ENCODE measurements at regions not wholly inside any gene's neighbourhood (a gene's known extent, or its start where the extent isn't known, plus 50 kb on each side); places are given as distances from the start of the nearest gene placed in this dataset.

DNA sequence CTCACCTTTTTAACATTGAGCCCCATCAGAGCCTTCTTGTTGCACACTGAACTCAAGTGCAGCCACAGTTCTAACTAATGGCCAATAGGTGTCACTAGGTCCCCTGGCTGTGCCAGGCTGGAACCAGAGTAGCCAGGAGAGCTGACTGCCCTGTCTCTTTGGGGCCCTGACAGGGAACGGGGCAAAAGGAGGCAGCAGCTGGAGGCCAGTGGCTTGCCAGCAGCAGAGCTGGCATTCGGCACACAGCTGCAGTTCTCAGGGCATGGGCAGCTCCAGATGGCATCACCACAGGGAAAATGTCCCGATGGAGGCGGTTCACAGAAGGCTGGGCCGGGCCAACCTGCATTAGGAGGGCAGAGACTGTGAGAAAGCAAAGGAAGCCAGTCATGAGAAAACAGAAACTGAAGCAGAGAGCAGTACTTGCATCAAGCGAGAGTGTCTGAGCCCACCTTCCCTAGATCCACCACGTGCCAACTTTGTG, 188.6 kb downstream of the FCRL5 start:
- H3K4me3 ChIP-seq (ENCODE audit: insufficient read length, low read depth) = no peak overlapping the region

DNA sequence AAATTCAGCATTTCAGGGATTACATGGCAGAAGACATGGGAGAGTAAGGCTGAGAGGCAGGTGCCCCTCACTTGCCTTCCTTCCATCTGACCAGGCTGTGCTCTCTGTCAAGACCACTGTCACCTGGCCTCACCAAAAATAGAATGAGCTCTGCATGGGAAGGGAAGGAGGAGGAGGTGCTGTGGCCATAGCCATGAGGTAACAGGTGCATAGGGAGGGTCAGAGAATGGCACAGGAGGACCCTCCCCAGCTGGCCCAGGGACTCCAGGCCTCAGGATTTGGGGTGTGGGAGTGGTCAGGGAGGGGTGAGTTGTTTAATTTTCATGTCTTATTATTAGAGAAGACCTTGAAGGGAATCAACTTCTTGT, 192.3 kb downstream of the FCRL5 start:
- Histone ChIP-seq H3K4me3 (ENCODE audit: insufficient read length, low read depth) (no peak overlapping the region), H3K9me3 (ENCODE audit: insufficient read depth, low read length) (0 out of 2 replicates have a peak, but pooled peaks cover 4% of the 10 kb centered on the region), H3K9ac (ENCODE audit: insufficient read length, low read depth) (no peak overlapping the region), H3K27me3 (ENCODE audit: insufficient read depth, insufficient read length) (no peaks in the 10 kb centered on the region), H3K36me3 (ENCODE audit: insufficient read depth, insufficient read length, low read length) (no peaks in the 10 kb centered on the region), H3K4me1 (ENCODE audit: insufficient read depth, insufficient read length) (no peaks in the 10 kb centered on the region)
- no peak for DNase-seq (ENCODE audit: low read depth, low spot score)
- TF ChIP-seq YY1 (IDR thresholded peaks at IDR 0.05; ENCODE audit: insufficient read depth, insufficient read length) (no peak), SUZ12 (IDR thresholded peaks at IDR 0.05; ENCODE audit: extremely low read depth, insufficient read depth, insufficient read length) (no peak), ZNF274 (IDR thresholded peaks at IDR 0.05; ENCODE audit: low read depth, low read length) (no peak)

More for the DNA sequence above, 188.6 kb downstream of the FCRL5 start:
- no peaks in the 10 kb centered on the region for H3K27me3 ChIP-seq (ENCODE audit: insufficient read depth, insufficient read length)
- no peaks in the 10 kb centered on the region for H3K4me1 ChIP-seq (ENCODE audit: insufficient read depth, insufficient read length)
- H3K36me3 ChIP-seq (ENCODE audit: insufficient read depth, insufficient read length, low read length) = no peaks in the 10 kb centered on the region
- H3K9me3 ChIP-seq (ENCODE audit: insufficient read depth, low read length) = 0 out of 2 replicates have a peak, but pooled peaks cover 4% of the 10 kb centered on the region
- DNase-seq (ENCODE audit: low read depth, low spot score) = peak; percentile 49
- H3K9ac ChIP-seq (ENCODE audit: insufficient read length, low read depth) = no peak overlapping the region
- TF ChIP-seq YY1 (IDR thresholded peaks at IDR 0.05; ENCODE audit: insufficient read depth, insufficient read length) = no peak
- TF ChIP-seq SUZ12 (IDR thresholded peaks at IDR 0.05; ENCODE audit: extremely low read depth, insufficient read depth, insufficient read length) = no peak
- no peak for TF ChIP-seq ZNF274 (IDR thresholded peaks at IDR 0.05; ENCODE audit: low read depth, low read length)

DNA sequence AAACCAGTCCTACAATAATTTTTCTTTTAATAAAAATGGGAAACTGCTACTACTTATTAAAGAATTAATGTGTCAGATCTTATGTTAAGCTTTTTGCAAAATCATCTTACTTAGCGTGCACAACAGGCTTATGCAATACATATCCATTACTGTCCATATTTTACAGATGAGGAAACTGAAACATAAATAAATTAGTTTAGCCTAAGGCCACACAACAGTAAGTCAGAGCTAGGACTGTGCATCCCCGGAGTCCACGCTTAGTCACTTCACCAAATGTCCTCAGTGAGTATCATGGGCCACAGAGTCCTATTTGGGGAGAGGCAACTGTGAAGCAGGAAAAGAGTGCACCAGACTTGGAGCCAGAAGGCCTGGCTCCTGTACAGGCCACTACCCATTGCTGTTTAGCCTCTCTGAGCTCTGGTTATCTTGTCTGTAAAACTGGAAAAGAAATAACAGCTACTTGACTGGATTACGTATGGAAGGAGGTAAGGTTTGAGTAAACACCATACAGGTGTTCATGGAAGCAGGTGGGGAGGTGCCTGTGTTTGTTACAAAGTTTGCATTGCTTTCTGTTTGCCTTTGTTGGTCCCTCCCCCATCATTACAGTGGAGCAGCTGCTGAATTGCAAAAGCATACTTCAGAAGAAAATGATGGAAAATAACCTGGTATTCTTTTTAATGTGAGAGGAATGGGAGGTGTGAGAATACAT, 192.8 kb downstream of the FCRL5 start:
- TF ChIP-seq ZNF274 (IDR thresholded peaks at IDR 0.05; ENCODE audit: low read depth, low read length) = no peak
- no peak for TF ChIP-seq YY1 (IDR thresholded peaks at IDR 0.05; ENCODE audit: insufficient read depth, insufficient read length)
- no peak for TF ChIP-seq SUZ12 (IDR thresholded peaks at IDR 0.05; ENCODE audit: extremely low read depth, insufficient read depth, insufficient read length)
- Histone ChIP-seq H3K4me1 (ENCODE audit: insufficient read depth, insufficient read length) (no peaks in the 10 kb centered on the region), H3K4me3 (ENCODE audit: insufficient read length, low read depth) (no peak overlapping the region), H3K27me3 (ENCODE audit: insufficient read depth, insufficient read length) (no peaks in the 10 kb centered on the region), H3K36me3 (ENCODE audit: insufficient read depth, insufficient read length, low read length) (no peaks in the 10 kb centered on the region), H3K9me3 (ENCODE audit: insufficient read depth, low read length) (0 out of 2 replicates have a peak, but pooled peaks cover 2% of the 10 kb centered on the region), H3K9ac (ENCODE audit: insufficient read length, low read depth) (no peak overlapping the region)
- no peak for DNase-seq (ENCODE audit: low read depth, low spot score)

DNA sequence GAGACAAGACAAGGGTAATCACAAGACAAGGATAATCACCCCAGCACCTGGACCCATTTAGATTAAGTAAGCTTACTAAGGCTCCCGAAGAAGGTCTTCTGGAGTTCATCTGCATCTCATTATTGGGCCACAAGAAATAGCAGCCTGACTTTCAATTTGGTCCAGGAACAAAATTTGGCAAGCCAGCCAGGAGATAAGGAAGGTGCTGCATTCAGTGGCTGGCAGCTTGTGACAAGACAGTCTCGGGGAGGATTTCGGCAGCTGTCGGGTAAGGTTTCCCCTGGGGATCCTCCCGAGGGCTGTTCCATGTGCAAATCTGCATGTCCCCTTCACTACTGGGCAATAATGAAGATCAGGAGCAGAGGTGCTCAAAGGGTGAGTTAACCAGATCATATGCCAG, 195.2 kb downstream of the FCRL5 start:
- no peaks in the 10 kb centered on the region for H3K4me1 ChIP-seq (ENCODE audit: insufficient read depth, insufficient read length)
- TF ChIP-seq SUZ12 (IDR thresholded peaks at IDR 0.05; ENCODE audit: extremely low read depth, insufficient read depth, insufficient read length) (no peak), YY1 (IDR thresholded peaks at IDR 0.05; ENCODE audit: insufficient read depth, insufficient read length) (no peak), ZNF274 (IDR thresholded peaks at IDR 0.05; ENCODE audit: low read depth, low read length) (no peak)
- no peak for DNase-seq (ENCODE audit: low read depth, low spot score)
- no peak overlapping the region for H3K4me3 ChIP-seq (ENCODE audit: insufficient read length, low read depth)
- no peaks in the 10 kb centered on the region for H3K9me3 ChIP-seq (ENCODE audit: insufficient read depth, low read length)
- no peak overlapping the region for H3K9ac ChIP-seq (ENCODE audit: insufficient read length, low read depth)
- no peaks in the 10 kb centered on the region for H3K36me3 ChIP-seq (ENCODE audit: insufficient read depth, insufficient read length, low read length)
- peaks cover 7% of the 10 kb centered on the region for H3K27me3 ChIP-seq (ENCODE audit: insufficient read depth, insufficient read length)

DNA sequence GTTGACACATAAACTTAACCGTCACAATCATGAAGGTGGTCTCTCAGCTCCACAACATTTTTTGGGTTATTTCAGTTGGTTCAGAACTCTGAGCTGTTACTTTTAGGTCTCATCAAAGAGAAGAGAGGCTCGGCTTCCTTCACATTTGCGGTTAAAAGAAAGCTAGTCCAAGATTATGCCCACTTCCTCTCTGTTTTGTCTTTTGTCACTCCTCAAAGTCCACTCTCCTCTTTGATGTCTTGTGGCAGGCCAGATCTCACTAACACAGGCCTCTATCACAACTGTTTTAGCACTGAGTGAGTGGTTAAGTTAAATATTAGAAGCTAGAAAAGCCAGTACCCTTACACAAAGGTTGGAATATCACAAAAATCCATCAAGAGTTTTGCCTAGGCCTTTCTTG, 195.7 kb downstream of the FCRL5 start:
- no peak overlapping the region for H3K4me3 ChIP-seq (ENCODE audit: insufficient read length, low read depth)
- no peak for DNase-seq (ENCODE audit: low read depth, low spot score)
- H3K9me3 ChIP-seq (ENCODE audit: insufficient read depth, low read length) = no peaks in the 10 kb centered on the region
- no peaks in the 10 kb centered on the region for H3K36me3 ChIP-seq (ENCODE audit: insufficient read depth, insufficient read length, low read length)
- H3K27me3 ChIP-seq (ENCODE audit: insufficient read depth, insufficient read length) = peaks cover 7% of the 10 kb centered on the region
- no peaks in the 10 kb centered on the region for H3K4me1 ChIP-seq (ENCODE audit: insufficient read depth, insufficient read length)
- TF ChIP-seq YY1 (IDR thresholded peaks at IDR 0.05; ENCODE audit: insufficient read depth, insufficient read length) (no peak), ZNF274 (IDR thresholded peaks at IDR 0.05; ENCODE audit: low read depth, low read length) (no peak), SUZ12 (IDR thresholded peaks at IDR 0.05; ENCODE audit: extremely low read depth, insufficient read depth, insufficient read length) (no peak)
- H3K9ac ChIP-seq (ENCODE audit: insufficient read length, low read depth) = no peak overlapping the region

DNA sequence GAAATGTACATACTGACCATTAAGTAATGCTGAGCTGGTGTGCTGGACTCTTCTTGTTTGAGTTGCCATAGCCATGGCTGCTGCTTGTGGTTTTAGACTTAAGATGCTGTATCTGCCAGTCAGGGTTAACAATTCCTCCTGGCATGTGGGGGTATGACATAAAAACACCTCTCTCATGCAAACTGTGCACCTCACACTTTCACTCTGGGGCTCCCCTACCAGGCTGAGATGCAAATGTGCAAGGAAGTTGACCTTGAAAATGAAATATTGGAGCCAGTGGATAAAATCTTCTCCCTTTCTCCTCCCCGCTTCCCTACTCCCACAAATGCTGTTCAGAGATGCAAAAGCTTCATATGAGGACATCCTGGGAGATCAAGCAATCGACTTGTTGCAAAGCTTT, 198.8 kb downstream of the FCRL5 start:
- TF ChIP-seq SUZ12 (IDR thresholded peaks at IDR 0.05; ENCODE audit: extremely low read depth, insufficient read depth, insufficient read length) (no peak), YY1 (IDR thresholded peaks at IDR 0.05; ENCODE audit: insufficient read depth, insufficient read length) (no peak)
- Histone ChIP-seq H3K9ac (ENCODE audit: insufficient read length, low read depth) (no peak overlapping the region), H3K4me1 (ENCODE audit: insufficient read depth, insufficient read length) (no peaks in the 10 kb centered on the region), H3K36me3 (ENCODE audit: insufficient read depth, insufficient read length, low read length) (no peaks in the 10 kb centered on the region), H3K4me3 (ENCODE audit: insufficient read length, low read depth) (no peak overlapping the region), H3K9me3 (ENCODE audit: insufficient read depth, low read length) (peaks cover 12% of the 10 kb centered on the region; the same call in 1 of the 2 replicates), H3K27me3 (ENCODE audit: insufficient read depth, insufficient read length) (peaks cover 14% of the 10 kb centered on the region)
- DNase-seq (ENCODE audit: low read depth, low spot score) = no peak

DNA sequence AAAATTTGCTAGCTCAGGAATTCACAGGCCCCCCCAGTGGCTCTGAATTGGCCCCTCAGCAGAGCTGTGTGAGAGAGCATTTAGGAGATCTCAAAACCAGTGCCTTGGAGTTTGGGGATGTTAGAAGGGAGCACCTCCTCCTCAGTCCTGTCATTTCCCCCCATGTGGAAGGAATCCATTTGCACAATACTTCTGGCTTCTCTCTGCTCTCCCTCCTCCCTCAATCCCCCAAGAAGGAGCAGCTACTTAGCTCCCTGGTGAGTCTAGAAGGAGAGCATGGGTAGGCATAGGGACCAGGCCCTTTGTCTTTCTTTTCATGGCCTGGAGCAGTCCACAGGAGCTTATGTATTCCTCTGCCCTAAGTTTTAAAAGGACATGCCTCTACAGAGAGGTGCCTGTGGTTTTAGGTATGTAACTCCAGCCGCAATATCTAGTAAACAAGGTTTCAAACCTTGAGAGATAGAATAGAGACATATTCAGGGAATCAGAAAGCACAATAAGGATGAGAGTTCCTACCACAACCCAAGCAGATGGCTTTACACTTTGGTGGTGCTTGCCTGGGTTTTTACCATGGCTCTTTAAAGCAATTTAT, 199.4 kb downstream of the FCRL5 start:
- TF ChIP-seq YY1 (IDR thresholded peaks at IDR 0.05; ENCODE audit: insufficient read depth, insufficient read length) = no peak
- TF ChIP-seq SUZ12 (IDR thresholded peaks at IDR 0.05; ENCODE audit: extremely low read depth, insufficient read depth, insufficient read length) = no peak
- TF ChIP-seq ZNF274 (IDR thresholded peaks at IDR 0.05; ENCODE audit: low read depth, low read length) = no peak
- Histone ChIP-seq H3K9ac (ENCODE audit: insufficient read length, low read depth) (no peak overlapping the region), H3K9me3 (ENCODE audit: insufficient read depth, low read length) (peaks cover 12% of the 10 kb centered on the region; the same call in 1 of the 2 replicates), H3K27me3 (ENCODE audit: insufficient read depth, insufficient read length) (peaks cover 20% of the 10 kb centered on the region), H3K4me1 (ENCODE audit: insufficient read depth, insufficient read length) (no peaks in the 10 kb centered on the region), H3K4me3 (ENCODE audit: insufficient read length, low read depth) (no peak overlapping the region), H3K36me3 (ENCODE audit: insufficient read depth, insufficient read length, low read length) (no peaks in the 10 kb centered on the region)
- DNase-seq (ENCODE audit: low read depth, low spot score) = peak; percentile 18
